Calu3 (cell line): ENCODE measurements at regions not wholly inside any gene's neighbourhood (a gene's known extent, or its start where the extent isn't known, plus 50 kb on each side); places are given as distances from the start of the nearest gene placed in this dataset.

Experiments
- BruUV-seq: library from RNA; stranded (reverse); fragments of 400-500 nt; replicated peaks from 2 replicates; lab custom pipeline; 2021; lab: Mats Ljungman, UMichigan
- CTCF ChIA-PET: fragments of 300-600 bp; sonication (Branson Sonifier 250); formaldehyde crosslinking; loops from one replicate; lab custom pipeline; 2022; ENCODE audit warnings: antibody characterized with exemption; lab: Charles Lee
- DNase-seq: peaks from one replicate; pipeline ENCODE4 v3.0.0; 2022
- H3K27ac Mint-ChIP-seq: one replicate; pipeline ENCODE4 v1.8.0; 2022; ENCODE audit warnings: mixed read lengths; ENCODE audit not compliant: unreplicated experiment
- H3K27me3 Mint-ChIP-seq: one replicate; pipeline ENCODE4 v1.8.0; 2022; ENCODE audit warnings: mixed read lengths; ENCODE audit not compliant: unreplicated experiment
- H3K36me3 Mint-ChIP-seq: one replicate; pipeline ENCODE4 v1.8.0; 2022; ENCODE audit warnings: mild to moderate bottlenecking, moderate library complexity, mixed read lengths; ENCODE audit not compliant: insufficient read depth, unreplicated experiment
- H3K4me1 Mint-ChIP-seq: one replicate; pipeline ENCODE4 v1.8.0; 2022; ENCODE audit warnings: mild to moderate bottlenecking, low read depth, mixed read lengths; ENCODE audit not compliant: unreplicated experiment
- H3K4me3 Mint-ChIP-seq: one replicate; pipeline ENCODE4 v1.8.0; 2022; ENCODE audit warnings: mild to moderate bottlenecking, low read depth, moderate library complexity, mixed read lengths; ENCODE audit not compliant: unreplicated experiment
- H3K9me3 Mint-ChIP-seq: one replicate; pipeline ENCODE4 v1.8.0; 2022; ENCODE audit warnings: low read depth, mixed read lengths; ENCODE audit not compliant: unreplicated experiment
- intact Hi-C: fragments of 100-400 bp; cut with micrococcal nuclease; formaldehyde crosslinking; loops from one replicate; pipeline ENCODE4 v1.10.0; 2022; ENCODE audit not compliant: unreplicated experiment
- TF ChIP-seq, protein P1 (sequence below): fragments of 200-600 bp; IDR thresholded peaks from one replicate; pipeline ENCODE4 v1.8.0; 2022; ENCODE audit warnings: antibody characterized with exemption; ENCODE audit not compliant: unreplicated experiment

DNA sequence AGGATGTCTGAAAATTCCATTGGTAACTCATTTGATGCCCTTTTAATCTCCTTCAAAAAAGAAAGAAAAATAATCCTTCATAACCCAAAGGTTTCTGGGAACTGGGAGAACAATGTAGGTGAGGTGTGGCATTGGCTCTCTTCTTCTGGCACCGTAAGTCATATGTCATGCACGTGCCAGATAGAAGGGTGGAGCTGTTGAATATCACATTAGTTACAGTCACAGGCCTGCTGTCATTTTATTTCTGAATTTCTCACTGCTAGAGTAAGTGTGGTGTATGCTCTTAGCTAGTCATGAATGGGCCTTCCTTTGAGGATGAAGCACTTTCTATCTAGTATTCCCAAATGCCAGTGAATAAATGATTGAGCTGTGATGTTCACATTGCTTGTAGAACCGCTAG, 201.8 kb upstream of the SGCD start:
- DNase-seq = no peak
- BruUV-seq = no TSS peak
- Mint-ChIP-seq H3K4me3 (no peak overlapping the region), H3K27me3 (no peaks in the 10 kb centered on the region), H3K9me3 (peaks cover 10% of the 10 kb centered on the region), H3K36me3 (no peaks in the 10 kb centered on the region), H3K27ac (no peak overlapping the region), H3K4me1 (no peaks in the 10 kb centered on the region)
- intact Hi-C loops = no loop called here
- TF ChIP-seq, protein P1, sequence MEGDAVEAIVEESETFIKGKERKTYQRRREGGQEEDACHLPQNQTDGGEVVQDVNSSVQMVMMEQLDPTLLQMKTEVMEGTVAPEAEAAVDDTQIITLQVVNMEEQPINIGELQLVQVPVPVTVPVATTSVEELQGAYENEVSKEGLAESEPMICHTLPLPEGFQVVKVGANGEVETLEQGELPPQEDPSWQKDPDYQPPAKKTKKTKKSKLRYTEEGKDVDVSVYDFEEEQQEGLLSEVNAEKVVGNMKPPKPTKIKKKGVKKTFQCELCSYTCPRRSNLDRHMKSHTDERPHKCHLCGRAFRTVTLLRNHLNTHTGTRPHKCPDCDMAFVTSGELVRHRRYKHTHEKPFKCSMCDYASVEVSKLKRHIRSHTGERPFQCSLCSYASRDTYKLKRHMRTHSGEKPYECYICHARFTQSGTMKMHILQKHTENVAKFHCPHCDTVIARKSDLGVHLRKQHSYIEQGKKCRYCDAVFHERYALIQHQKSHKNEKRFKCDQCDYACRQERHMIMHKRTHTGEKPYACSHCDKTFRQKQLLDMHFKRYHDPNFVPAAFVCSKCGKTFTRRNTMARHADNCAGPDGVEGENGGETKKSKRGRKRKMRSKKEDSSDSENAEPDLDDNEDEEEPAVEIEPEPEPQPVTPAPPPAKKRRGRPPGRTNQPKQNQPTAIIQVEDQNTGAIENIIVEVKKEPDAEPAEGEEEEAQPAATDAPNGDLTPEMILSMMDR = no peak
- CTCF ChIA-PET = no interaction called here

GRCh38 chr5:156126716-156127115, 200.2 kb upstream of the SGCD start:
- Mint-ChIP-seq H3K27ac (no peak overlapping the region), H3K27me3 (no peaks in the 10 kb centered on the region), H3K36me3 (no peaks in the 10 kb centered on the region), H3K4me1 (no peaks in the 10 kb centered on the region), H3K4me3 (no peak overlapping the region), H3K9me3 (peaks cover 10% of the 10 kb centered on the region)
- intact Hi-C loops = no loop called here
- no TSS peak for BruUV-seq
- TF ChIP-seq, protein P1 = no peak
- CTCF ChIA-PET = no interaction called here
- no peak for DNase-seq

DNA sequence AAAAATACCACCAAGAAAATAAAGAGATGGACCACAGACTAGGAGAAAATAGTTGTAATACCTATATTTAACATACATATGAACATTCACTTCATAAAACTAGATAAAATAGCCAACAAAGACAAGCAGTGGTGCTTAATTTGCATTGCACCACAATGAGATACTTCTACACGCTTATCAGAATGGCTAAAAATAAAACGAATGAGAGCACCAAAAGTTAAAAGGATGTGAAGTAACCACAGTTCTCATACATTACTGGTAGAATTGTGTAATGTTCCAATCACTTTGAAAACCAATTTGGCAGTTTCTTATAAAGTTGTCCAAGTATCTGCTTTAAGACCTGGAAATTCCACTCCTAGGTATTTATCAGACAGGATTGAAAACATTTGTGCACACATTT, 198.9 kb upstream of the SGCD start:
- Mint-ChIP-seq H3K36me3 (no peaks in the 10 kb centered on the region), H3K9me3 (peaks cover 9% of the 10 kb centered on the region), H3K4me1 (no peaks in the 10 kb centered on the region), H3K27ac (no peak overlapping the region), H3K4me3 (no peak overlapping the region), H3K27me3 (no peaks in the 10 kb centered on the region)
- CTCF ChIA-PET = no interaction called here
- no TSS peak for BruUV-seq
- TF ChIP-seq, protein P1 = no peak
- no peak for DNase-seq
- intact Hi-C loops = no loop called here

DNA sequence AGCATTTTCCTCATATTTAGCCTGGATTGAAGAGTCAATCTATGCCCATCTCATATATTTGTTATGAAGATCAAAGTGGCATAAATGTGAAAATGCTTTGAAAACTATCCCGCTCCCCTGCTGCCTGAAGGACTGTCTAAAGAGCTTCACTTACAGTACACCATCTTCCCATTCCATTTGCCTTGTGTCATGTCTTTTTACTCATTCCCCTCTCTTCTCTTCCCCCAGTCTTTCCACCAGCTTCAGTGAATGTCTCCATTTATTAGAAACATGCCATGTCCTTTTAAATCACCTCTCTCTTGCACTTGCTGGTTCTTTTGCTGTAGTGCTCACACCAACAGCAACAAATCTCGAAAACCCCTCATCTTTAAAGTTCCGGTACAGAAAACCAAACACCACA, 192.7 kb upstream of the SGCD start:
- H3K27me3 Mint-ChIP-seq = no peaks in the 10 kb centered on the region

More for the DNA sequence above, 192.7 kb upstream of the SGCD start:
- intact Hi-C loops = no loop called here
- Mint-ChIP-seq H3K27ac (no peak overlapping the region), H3K9me3 (peaks cover 14% of the 10 kb centered on the region), H3K4me1 (no peaks in the 10 kb centered on the region), H3K4me3 (no peak overlapping the region), H3K36me3 (no peaks in the 10 kb centered on the region)
- BruUV-seq = no TSS peak
- TF ChIP-seq, protein P1 = no peak
- DNase-seq = no peak
- CTCF ChIA-PET = no interaction called here
